GM23338 (cell line): ENCODE measurements at regions not wholly inside any gene's neighbourhood (a gene's known extent, or its start where the extent isn't known, plus 50 kb on each side); places are given as distances from the start of the nearest gene placed in this dataset.

Experiments used
- ATAC-seq: fragments of 200-7000 bp; cut with Tn5 transposase; 3 replicates; pipeline ENCODE4 v1.9.1; 2020
- DNase-seq: peaks from one replicate; pipeline ENCODE4 v3.0.0-alpha.2; 2015; ENCODE audit warnings: low spot score
- H2AFZ ChIP-seq: fragments of 200-600 bp; sonication (generic); 2 replicates; pipeline ENCODE4 v1.8.0; 2016; ENCODE audit warnings: antibody characterized with exemption, mild to moderate bottlenecking, moderate library complexity
- H3F3A ChIP-seq: fragments of 200-600 bp; sonication (generic); replicated peaks from 2 replicates; pipeline ENCODE4 v1.8.0; 2017; ENCODE audit warnings: antibody characterized with exemption, mixed run types, low read depth
- H3K27ac ChIP-seq: fragments of 200-600 bp; sonication (generic); 2 replicates; pipeline ENCODE4 v1.6.1; 2016; ENCODE audit warnings: low read depth
- H3K27me3 ChIP-seq: fragments of 200-600 bp; sonication (generic); 2 replicates; pipeline ENCODE4 v1.8.0; 2016; ENCODE audit warnings: mild to moderate bottlenecking, mixed run types, moderate library complexity; ENCODE audit not compliant: insufficient read depth
- H3K36me3 ChIP-seq: fragments of 200-600 bp; sonication (generic); 2 replicates; pipeline ENCODE4 v1.8.0; 2016; ENCODE audit warnings: mild to moderate bottlenecking; ENCODE audit not compliant: insufficient read depth
- H3K4me1 ChIP-seq: fragments of 200-600 bp; sonication (generic); 2 replicates; pipeline ENCODE4 v1.8.0; 2016; ENCODE audit warnings: mild to moderate bottlenecking, moderate library complexity; ENCODE audit not compliant: insufficient read depth
- H3K4me2 ChIP-seq: fragments of 200-600 bp; sonication (generic); 2 replicates; pipeline ENCODE4 v1.7.1; 2017; ENCODE audit warnings: mixed run types
- H3K4me3 ChIP-seq: fragments of 200-600 bp; sonication (generic); 2 replicates; pipeline ENCODE4 v1.6.1; 2016; ENCODE audit warnings: mixed run types
- H3K79me2 ChIP-seq: fragments of 200-600 bp; sonication (generic); replicated peaks from 2 replicates; pipeline ENCODE4 v1.8.0; 2017; ENCODE audit warnings: mild to moderate bottlenecking; ENCODE audit not compliant: insufficient read depth
- H3K9me2 ChIP-seq: fragments of 200-600 bp; sonication (generic); 2 replicates; pipeline ENCODE4 v1.8.0; 2017; ENCODE audit not compliant: insufficient read depth
- H4K20me1 ChIP-seq: fragments of 200-600 bp; sonication (generic); replicated peaks from 2 replicates; pipeline ENCODE4 v1.8.0; 2017; ENCODE audit warnings: mild to moderate bottlenecking; ENCODE audit not compliant: insufficient read depth
- H3K27ac Mint-ChIP-seq: 2 replicates; pipeline ENCODE4 v1.8.0; 2020; ENCODE audit warnings: inconsistent platforms, mild to moderate bottlenecking, moderate library complexity, mixed read lengths
- H3K27me3 Mint-ChIP-seq: 3 replicates; pipeline ENCODE4 v1.8.0; 2022; ENCODE audit warnings: low read depth, mild to moderate bottlenecking, moderate library complexity, mixed read lengths, inconsistent platforms; ENCODE audit not compliant: insufficient read depth, poor library complexity
- H3K36me3 Mint-ChIP-seq: 3 replicates; pipeline ENCODE4 v1.8.0; 2021; ENCODE audit warnings: low read depth, mild to moderate bottlenecking, inconsistent platforms, moderate library complexity, mixed read lengths
- H3K4me1 Mint-ChIP-seq: 3 replicates; pipeline ENCODE4 v1.8.0; 2020; ENCODE audit warnings: mild to moderate bottlenecking, inconsistent platforms, mixed read lengths
- H3K4me3 Mint-ChIP-seq: 3 replicates; pipeline ENCODE4 v1.8.0; 2021; ENCODE audit warnings: moderate library complexity, mild to moderate bottlenecking, inconsistent platforms, mixed read lengths
- H3K9me3 Mint-ChIP-seq: 3 replicates; pipeline ENCODE4 v1.8.0; 2020; ENCODE audit warnings: moderate library complexity, mild to moderate bottlenecking, inconsistent platforms, mixed read lengths
- CREB1 ChIP-seq: fragments of 250-450 bp; sonication (Bioruptor Pico); IDR thresholded peaks from 2 replicates; pipeline ENCODE4 v1.5.0; 2020; ENCODE audit warnings: low read depth, mild to moderate bottlenecking, moderate library complexity
- CTCF ChIP-seq, 2 experiments: fragments of 200-600 bp in 1 of 2; sonication (generic) in 1 of 2; conservative IDR thresholded peaks; 2 replicates each; pipeline versions ENCODE4 v1.5.1 to v1.6.1; 2016 to 2017; ENCODE audit warnings: antibody characterized with exemption in 2 of 2, low read depth in 2 of 2, mild to moderate bottlenecking in 2 of 2, moderate library complexity in 1 of 2
- EZH2 ChIP-seq: fragments of 200-600 bp; sonication (generic); IDR thresholded peaks from one replicate; pipeline ENCODE4 v1.8.0; 2017; ENCODE audit warnings: antibody characterized with exemption, mild to moderate bottlenecking, low read depth; ENCODE audit not compliant: unreplicated experiment
- EZH2phosphoT487 ChIP-seq: fragments of 200-600 bp; sonication (generic); IDR thresholded peaks from one replicate; pipeline ENCODE4 v1.8.1; 2018; ENCODE audit warnings: antibody characterized with exemption; ENCODE audit not compliant: unreplicated experiment
- JUNB ChIP-seq: IDR thresholded peaks from one replicate; pipeline ENCODE4 v1.6.1; 2016; ENCODE audit warnings: antibody characterized with exemption; ENCODE audit not compliant: unreplicated experiment
- NANOG ChIP-seq: IDR thresholded peaks from 2 replicates; pipeline ENCODE4 v1.6.1; 2016; ENCODE audit warnings: antibody characterized with exemption, borderline replicate concordance
- POLR2AphosphoS5 ChIP-seq: IDR thresholded peaks from 2 replicates; pipeline ENCODE4 v1.6.1; 2016; ENCODE audit warnings: antibody characterized with exemption, low read depth
- REST ChIP-seq: IDR thresholded peaks from one replicate; pipeline ENCODE4 v1.6.1; 2018; ENCODE audit warnings: antibody characterized with exemption; ENCODE audit not compliant: unreplicated experiment
- STAT1 ChIP-seq: IDR thresholded peaks from one replicate; pipeline ENCODE4 v1.6.1; 2016; ENCODE audit warnings: antibody characterized with exemption; ENCODE audit not compliant: unreplicated experiment
- ZNF114 ChIP-seq: fragments of 250-450 bp; sonication (Bioruptor Pico); IDR thresholded peaks from 2 replicates; pipeline ENCODE4 v1.5.0; 2020; ENCODE audit warnings: mild to moderate bottlenecking, moderate library complexity
- ZNF331 ChIP-seq: fragments of 250-450 bp; sonication (Bioruptor Pico); IDR thresholded peaks from 2 replicates; pipeline ENCODE4 v1.5.0; 2020; ENCODE audit warnings: low read depth, mild to moderate bottlenecking, moderate library complexity
- ZNF462 ChIP-seq: fragments of 250-450 bp; sonication (Bioruptor Pico); IDR thresholded peaks from 2 replicates; pipeline ENCODE4 v1.5.0; 2020; ENCODE audit warnings: mild to moderate bottlenecking, moderate library complexity

GRCh38 chr9:99678566-99678965 lies 143.1 kb upstream of the NR4A3 start:
- Histone ChIP-seq H3K4me2 (no peak overlapping the region), H3K36me3 (no peaks in the 10 kb centered on the region), H3K4me3 (no peak overlapping the region), H3K27me3 (no peaks in the 10 kb centered on the region), H2AFZ (no peak overlapping the region), H3K9me2 (no peaks in the 10 kb centered on the region; the same call in 1 of the 2 replicates), H4K20me1 (no peaks in the 10 kb centered on the region), H3K79me2 (no peaks in the 10 kb centered on the region), H3K4me1 (no peaks in the 10 kb centered on the region), H3K27ac (no peak overlapping the region), H3F3A (no peaks in the 10 kb centered on the region)
- Mint-ChIP-seq H3K27me3 (peaks cover 2% of the 10 kb centered on the region), H3K4me3 (no peak overlapping the region), H3K9me3 (peaks cover 27% of the 10 kb centered on the region), H3K36me3 (peaks cover 18% of the 10 kb centered on the region), H3K4me1 (no peaks in the 10 kb centered on the region), H3K27ac (no peak overlapping the region)
- ATAC-seq (no peak), DNase-seq (no peak)
- no peak for TF ChIP-seq ZNF114 (CRISPR knock-in tag)
- no peak for TF ChIP-seq STAT1

- Histone ChIP-seq H3K4me1 (no peaks in the 10 kb centered on the region), H3K27ac (no peak overlapping the region), H3K4me3 (no peak overlapping the region), H3K4me2 (no peak overlapping the region), H3K27me3 (no peaks in the 10 kb centered on the region), H4K20me1 (no peaks in the 10 kb centered on the region), H3K9me2 (no peaks in the 10 kb centered on the region; the same call in 1 of the 2 replicates), H3F3A (no peaks in the 10 kb centered on the region), H3K36me3 (no peaks in the 10 kb centered on the region), H3K79me2 (no peaks in the 10 kb centered on the region), H2AFZ (no peak overlapping the region)
- peaks cover 2% of the 10 kb centered on the region for H3K27me3 Mint-ChIP-seq
- H3K36me3 Mint-ChIP-seq, result peaks cover 16% of the 10 kb centered on the region
- H3K4me3 Mint-ChIP-seq, result no peak overlapping the region
- no peak for DNase-seq
- peaks cover 24% of the 10 kb centered on the region for H3K9me3 Mint-ChIP-seq
- H3K4me1 Mint-ChIP-seq, result no peaks in the 10 kb centered on the region
- ATAC-seq, result no peak
- H3K27ac Mint-ChIP-seq, result no peak overlapping the region
- TF ChIP-seq NANOG (no peak), ZNF462 (CRISPR knock-in tag) (no peak), CREB1 (no peak), CTCF (conservative IDR thresholded peaks at IDR 0.05; ENCODE audit: low read depth in 2 of 2) (no peak), JUNB (no peak), ZNF331 (CRISPR knock-in tag) (no peak), ZNF114 (CRISPR knock-in tag) (no peak), STAT1 (no peak), EZH2phosphoT487 (no peak), EZH2 (no peak), REST (no peak), POLR2AphosphoS5 (no peak)
Observed at GRCh38 chr9:99680191-99680590, 141.5 kb upstream of the NR4A3 start.
